KMS-11 (cell line): ENCODE measurements at regions not wholly inside any gene's neighbourhood (a gene's known extent, or its start where the extent isn't known, plus 50 kb on each side); places are given as distances from the start of the nearest gene placed in this dataset.

Source experiments
- H2AFZ ChIP-seq: fragments of 200-600 bp; sonication (generic); 2 replicates; pipeline ENCODE4 v1.6.1; 2016; ENCODE audit warnings: antibody characterized with exemption, mixed run types, low read depth
- H3K27ac ChIP-seq: fragments of 200-600 bp; sonication (generic); 2 replicates; pipeline ENCODE4 v1.6.1; 2016; ENCODE audit warnings: mild to moderate bottlenecking, mixed run types
- H3K27me3 ChIP-seq: fragments of 200-600 bp; sonication (generic); 2 replicates; pipeline ENCODE4 v1.6.1; 2017; ENCODE audit warnings: mild to moderate bottlenecking, low read depth, mixed run types, moderate library complexity; ENCODE audit not compliant: insufficient read depth
- H3K36me3 ChIP-seq: fragments of 200-600 bp; sonication (generic); 2 replicates; pipeline ENCODE4 v1.6.1; 2017; ENCODE audit warnings: mild to moderate bottlenecking, mixed run types; ENCODE audit not compliant: insufficient read depth
- H3K4me1 ChIP-seq: fragments of 200-600 bp; sonication (generic); 2 replicates; pipeline ENCODE4 v1.6.1; 2016; ENCODE audit warnings: mild to moderate bottlenecking, low read depth, mixed run types; ENCODE audit not compliant: poor library complexity, severe bottlenecking
- H3K4me2 ChIP-seq: fragments of 200-600 bp; sonication (generic); 2 replicates; pipeline ENCODE4 v1.7.0; 2016; ENCODE audit warnings: mild to moderate bottlenecking, mixed run types
- H3K4me3 ChIP-seq: fragments of 200-600 bp; sonication (generic); IDR thresholded peaks from 2 replicates; pipeline ENCODE4 v1.6.1; 2017; ENCODE audit warnings: low read depth, low read length, mixed read lengths; ENCODE audit not compliant: insufficient read depth
- H3K79me2 ChIP-seq: fragments of 200-600 bp; sonication (generic); 2 replicates; pipeline ENCODE4 v1.6.1; 2016; ENCODE audit warnings: low read depth, mixed run types; ENCODE audit not compliant: insufficient read depth
- H3K9ac ChIP-seq: fragments of 200-600 bp; sonication (generic); 2 replicates; pipeline ENCODE4 v1.6.1; 2016; ENCODE audit warnings: mild to moderate bottlenecking, mixed run types
- H4K20me1 ChIP-seq: fragments of 200-600 bp; sonication (generic); 2 replicates; pipeline ENCODE4 v1.6.1; 2016; ENCODE audit warnings: mild to moderate bottlenecking, mixed run types; ENCODE audit not compliant: insufficient read depth
- TF ChIP-seq, protein P1 (sequence below): fragments of 200-600 bp; sonication (generic); conservative IDR thresholded peaks from 2 replicates; pipeline ENCODE4 v1.6.1; 2017; ENCODE audit warnings: low read depth, mild to moderate bottlenecking, antibody characterized with exemption, low read length, moderate library complexity, mixed read lengths

DNA sequence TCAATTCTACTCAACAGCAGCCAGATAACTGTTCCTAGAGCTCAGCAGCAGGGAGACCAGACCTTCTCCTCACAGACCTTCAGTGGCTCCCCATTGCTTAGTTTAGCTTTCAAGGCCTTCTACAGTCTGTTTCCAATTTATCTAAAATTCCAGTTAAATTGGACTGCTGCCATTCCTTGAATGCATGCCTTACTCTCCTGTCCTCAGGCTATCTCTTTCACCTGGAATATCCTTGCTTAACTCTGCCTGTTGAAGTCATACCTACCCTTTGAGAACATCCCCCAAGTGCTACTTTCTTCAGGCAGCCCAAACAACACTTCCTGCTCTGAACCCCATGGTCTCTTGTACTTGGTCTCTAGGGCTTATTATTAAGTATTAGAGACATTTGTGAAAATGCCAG is 120.7 kb upstream of the TENM4 start:
- Histone ChIP-seq H3K9ac (no peak overlapping the region), H3K27me3 (no peaks in the 10 kb centered on the region), H3K4me3 (no peak overlapping the region), H3K4me1 (no peaks in the 10 kb centered on the region), H3K79me2 (no peaks in the 10 kb centered on the region), H2AFZ (no peak overlapping the region), H3K4me2 (no peak overlapping the region), H3K36me3 (no peaks in the 10 kb centered on the region), H4K20me1 (no peaks in the 10 kb centered on the region), H3K27ac (no peak overlapping the region)
- TF ChIP-seq, protein P1, sequence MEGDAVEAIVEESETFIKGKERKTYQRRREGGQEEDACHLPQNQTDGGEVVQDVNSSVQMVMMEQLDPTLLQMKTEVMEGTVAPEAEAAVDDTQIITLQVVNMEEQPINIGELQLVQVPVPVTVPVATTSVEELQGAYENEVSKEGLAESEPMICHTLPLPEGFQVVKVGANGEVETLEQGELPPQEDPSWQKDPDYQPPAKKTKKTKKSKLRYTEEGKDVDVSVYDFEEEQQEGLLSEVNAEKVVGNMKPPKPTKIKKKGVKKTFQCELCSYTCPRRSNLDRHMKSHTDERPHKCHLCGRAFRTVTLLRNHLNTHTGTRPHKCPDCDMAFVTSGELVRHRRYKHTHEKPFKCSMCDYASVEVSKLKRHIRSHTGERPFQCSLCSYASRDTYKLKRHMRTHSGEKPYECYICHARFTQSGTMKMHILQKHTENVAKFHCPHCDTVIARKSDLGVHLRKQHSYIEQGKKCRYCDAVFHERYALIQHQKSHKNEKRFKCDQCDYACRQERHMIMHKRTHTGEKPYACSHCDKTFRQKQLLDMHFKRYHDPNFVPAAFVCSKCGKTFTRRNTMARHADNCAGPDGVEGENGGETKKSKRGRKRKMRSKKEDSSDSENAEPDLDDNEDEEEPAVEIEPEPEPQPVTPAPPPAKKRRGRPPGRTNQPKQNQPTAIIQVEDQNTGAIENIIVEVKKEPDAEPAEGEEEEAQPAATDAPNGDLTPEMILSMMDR, result no peak

DNA sequence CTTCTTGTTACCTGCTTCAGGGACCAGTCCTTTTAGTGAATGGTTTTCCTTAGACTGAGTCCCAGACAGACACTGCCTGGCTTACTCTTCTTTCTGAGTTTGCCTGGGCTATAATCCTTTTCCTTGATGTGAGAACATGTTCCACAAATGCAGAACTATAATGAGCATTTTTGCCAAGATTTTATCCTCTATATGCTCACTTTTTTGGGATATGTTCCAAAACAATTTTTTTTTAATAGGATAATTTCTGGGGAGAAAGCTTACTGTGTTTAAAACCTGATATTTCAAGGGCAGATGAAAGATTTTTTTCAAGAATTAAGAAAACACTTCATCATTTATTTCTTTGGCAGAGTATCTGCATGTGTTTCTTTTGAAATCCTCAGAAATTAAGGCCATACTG is 110.0 kb upstream of the TENM4 start:
- Histone ChIP-seq H3K4me2 (no peak overlapping the region), H3K79me2 (no peaks in the 10 kb centered on the region), H3K36me3 (no peaks in the 10 kb centered on the region), H3K9ac (no peak overlapping the region), H2AFZ (no peak overlapping the region), H4K20me1 (no peaks in the 10 kb centered on the region), H3K4me1 (no peaks in the 10 kb centered on the region), H3K27me3 (no peaks in the 10 kb centered on the region), H3K4me3 (no peak overlapping the region), H3K27ac (no peak overlapping the region)
- TF ChIP-seq, protein P1, result no peak

DNA sequence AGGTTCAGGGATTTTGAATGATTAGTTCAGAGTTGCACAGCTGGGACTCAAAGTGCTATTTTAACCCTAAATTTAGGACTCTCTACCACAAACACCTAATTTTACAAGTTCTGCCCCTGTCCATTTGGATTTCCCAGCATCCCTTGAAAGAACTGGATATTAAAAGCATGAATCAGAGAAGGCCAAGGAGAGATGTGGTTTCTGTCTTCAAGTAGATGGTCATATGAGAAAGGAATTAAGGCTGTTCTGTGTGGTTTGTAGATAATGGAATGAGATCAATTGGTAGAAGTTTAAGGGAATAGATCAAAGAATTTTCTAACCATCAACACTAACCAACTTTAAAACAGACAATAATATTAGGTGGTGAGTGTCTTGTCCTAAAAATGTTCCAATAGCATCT is 106.4 kb upstream of the TENM4 start:
- Histone ChIP-seq H3K9ac (no peak overlapping the region), H3K4me3 (no peak overlapping the region), H4K20me1 (no peaks in the 10 kb centered on the region), H2AFZ (no peak overlapping the region), H3K27me3 (no peaks in the 10 kb centered on the region), H3K27ac (no peak overlapping the region), H3K4me1 (no peaks in the 10 kb centered on the region), H3K4me2 (no peak overlapping the region), H3K36me3 (no peaks in the 10 kb centered on the region), H3K79me2 (no peaks in the 10 kb centered on the region)
- TF ChIP-seq, protein P1, result no peak

DNA sequence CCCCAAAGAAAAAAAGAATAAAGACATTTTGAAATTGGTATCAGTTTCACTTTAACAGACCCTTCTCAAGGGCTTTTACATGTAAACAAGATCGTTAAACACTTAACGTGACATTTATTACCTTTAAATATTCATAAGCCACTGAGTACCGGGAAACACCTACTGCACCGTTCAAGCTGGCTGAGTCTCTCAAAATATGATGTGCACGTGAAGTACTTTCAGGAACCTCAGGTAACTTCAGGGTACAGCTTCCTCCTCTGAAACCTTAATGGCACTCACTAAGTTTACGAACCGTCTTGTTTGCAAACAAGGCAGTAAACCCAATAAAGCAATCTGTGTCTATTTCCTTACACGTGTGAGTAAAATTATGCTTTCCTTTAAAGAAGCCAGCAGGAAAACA is 105.5 kb upstream of the TENM4 start:
- Histone ChIP-seq H2AFZ (no peak overlapping the region), H3K4me2 (no peak overlapping the region), H4K20me1 (no peaks in the 10 kb centered on the region), H3K4me3 (no peak overlapping the region), H3K36me3 (no peaks in the 10 kb centered on the region), H3K9ac (no peak overlapping the region), H3K27ac (no peak overlapping the region), H3K79me2 (no peaks in the 10 kb centered on the region), H3K4me1 (no peaks in the 10 kb centered on the region), H3K27me3 (no peaks in the 10 kb centered on the region)
- TF ChIP-seq, protein P1, result no peak

DNA sequence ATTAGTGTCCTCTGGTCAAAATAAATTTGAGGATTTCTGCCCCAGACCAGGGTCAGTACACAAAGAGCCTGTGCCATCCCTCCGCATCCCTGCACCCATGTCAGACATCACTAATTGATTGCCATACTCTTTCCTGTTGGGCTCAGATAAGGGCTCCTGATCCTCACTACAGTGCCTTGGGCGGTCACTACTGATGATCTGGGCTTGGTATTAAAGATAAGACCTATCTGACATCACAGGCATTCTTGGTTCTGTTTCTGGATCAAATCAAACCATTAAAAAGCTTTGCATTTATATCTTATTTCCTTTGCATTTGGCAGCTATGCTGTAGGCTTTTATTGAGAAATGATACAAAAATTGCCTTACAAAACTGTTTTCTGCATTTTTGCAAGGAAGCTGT is 103.5 kb upstream of the TENM4 start:
- Histone ChIP-seq H3K4me2 (no peak overlapping the region), H3K4me1 (no peaks in the 10 kb centered on the region), H3K9ac (no peak overlapping the region), H2AFZ (no peak overlapping the region), H3K36me3 (no peaks in the 10 kb centered on the region), H3K27ac (no peak overlapping the region), H4K20me1 (no peaks in the 10 kb centered on the region), H3K27me3 (no peaks in the 10 kb centered on the region), H3K4me3 (no peak overlapping the region), H3K79me2 (no peaks in the 10 kb centered on the region)
- TF ChIP-seq, protein P1, result no peak
